ENCODE measurements at regions not wholly inside any gene's neighbourhood (a gene's known extent, or its start where the extent isn't known, plus 50 kb on each side); places are given as distances from the start of the nearest gene placed in this dataset.
A peak's percentile ranks its signal among the peaks of the same experiment; 100 is the strongest.

- FAIRE-seq, result no peak
- DNase-seq (ENCODE audit: insufficient read length, low spot score), result no peak
- TF ChIP-seq CTCF (IDR thresholded peaks at IDR 0.05; ENCODE audit: insufficient read depth, missing control alignments), result no peak
Measured at GRCh38 chr9:26012797-26013196, 334.6 kb upstream of the TUSC1 start.

- DNase-seq (ENCODE audit: insufficient read length, low spot score), result no peak
- TF ChIP-seq CTCF (IDR thresholded peaks at IDR 0.05; ENCODE audit: insufficient read depth, missing control alignments), result no peak
- FAIRE-seq, result no peak
Measured at GRCh38 chr9:25994605-25995004, 316.4 kb upstream of the TUSC1 start.

- FAIRE-seq (no peak), DNase-seq (ENCODE audit: insufficient read length, low spot score) (no peak)
- no peak for TF ChIP-seq CTCF (IDR thresholded peaks at IDR 0.05; ENCODE audit: insufficient read depth, missing control alignments)
Measured at GRCh38 chr9:25990376-25990775, 312.1 kb upstream of the TUSC1 start.

- DNase-seq (ENCODE audit: insufficient read length, low spot score) (no peak), FAIRE-seq (no peak)
- TF ChIP-seq CTCF (IDR thresholded peaks at IDR 0.05; ENCODE audit: insufficient read depth, missing control alignments), result no peak
Measured at GRCh38 chr9:25975667-25976066, 297.4 kb upstream of the TUSC1 start.

GRCh38 chr9:25964239-25964638 lies 286.0 kb upstream of the TUSC1 start:
- DNase-seq (ENCODE audit: insufficient read length, low spot score), result no peak
- peak; percentile 51 for TF ChIP-seq CTCF (IDR thresholded peaks at IDR 0.05; ENCODE audit: insufficient read depth, missing control alignments)
- FAIRE-seq, result no peak

- DNase-seq (ENCODE audit: insufficient read length, low spot score), result no peak
- no peak for FAIRE-seq
- no peak for TF ChIP-seq CTCF (IDR thresholded peaks at IDR 0.05; ENCODE audit: insufficient read depth, missing control alignments)
Measured at GRCh38 chr9:25960178-25960577, 281.9 kb upstream of the TUSC1 start.

GRCh38 chr9:25954209-25954608 lies 276.0 kb upstream of the TUSC1 start:
- TF ChIP-seq CTCF (IDR thresholded peaks at IDR 0.05; ENCODE audit: insufficient read depth, missing control alignments), result no peak
- FAIRE-seq, result no peak
- no peak for DNase-seq (ENCODE audit: insufficient read length, low spot score)

Measured in D721Med (cell line).